Endothelial cell of umbilical vein (primary cell): ENCODE measurements at regions not wholly inside any gene's neighbourhood (a gene's known extent, or its start where the extent isn't known, plus 50 kb on each side); places are given as distances from the start of the nearest gene placed in this dataset.

ENCODE experiments used
- BruUV-seq: library from RNA; stranded (reverse); fragments of 400-500 nt; replicated peaks from 2 replicates; lab custom pipeline; 2021; lab: Mats Ljungman, UMichigan
- CTCF ChIA-PET: fragments of 300-600, 350-600 bp; sonication (Branson Sonifier 250); formaldehyde crosslinking; loops from one replicate; lab custom pipeline; 2021; ENCODE audit warnings: antibody characterized with exemption, inconsistent platforms; lab: Charles Lee
- POLR2A ChIA-PET: fragments of 300-600, 350-600 bp; sonication (Branson Sonifier 250); formaldehyde crosslinking; loops from one replicate; lab custom pipeline; 2021; ENCODE audit warnings: antibody characterized with exemption, inconsistent platforms; lab: Charles Lee
- DNase-seq: peaks from one replicate; pipeline ENCODE4 v3.0.0-alpha.2; 2011; ENCODE audit warnings: low read depth, low spot score
- FAIRE-seq: peaks from 2 replicates; lab custom pipeline; 2011; peaks lifted over from hg19 to GRCh38; lab: Jason Lieb, UNC
- H2AFZ ChIP-seq: 2 replicates; pipeline ENCODE4 v1.6.0; 2012; ENCODE audit warnings: low read depth, low read length, control low read depth, inconsistent platforms
- H3K27ac ChIP-seq: 2 replicates; pipeline ENCODE4 v1.5.1; 2011; ENCODE audit warnings: low read depth, mild to moderate bottlenecking, control low read depth, low read length, moderate library complexity; ENCODE audit not compliant: insufficient read depth
- H3K27me3 ChIP-seq, 2 experiments: 2 replicates each; pipeline versions ENCODE4 v1.6.0 to v1.6.1; 2011; ENCODE audit warnings: low read length in 2 of 2, mixed read lengths in 1 of 2; ENCODE audit not compliant: control insufficient read depth in 2 of 2, insufficient read depth in 2 of 2
- H3K36me3 ChIP-seq, 2 experiments: 2 replicates in 1 of 2; 3 replicates in 1 of 2; pipeline ENCODE4 v1.5.1; 2011; ENCODE audit warnings: low read length in 2 of 2, mild to moderate bottlenecking in 1 of 2, moderate library complexity in 1 of 2; ENCODE audit not compliant: control insufficient read depth in 2 of 2, insufficient read depth in 2 of 2; ENCODE audit errors: extremely low read depth in 1 of 2
- H3K4me1 ChIP-seq: 3 replicates; pipeline ENCODE4 v1.5.1; 2011; ENCODE audit warnings: mild to moderate bottlenecking, low read length; ENCODE audit not compliant: control insufficient read depth, insufficient read depth; ENCODE audit errors: extremely low read depth
- H3K4me2 ChIP-seq: 2 replicates; pipeline ENCODE4 v1.6.1; 2011; ENCODE audit warnings: low read length, control low read depth, mixed read lengths; ENCODE audit not compliant: insufficient read depth
- H3K4me3 ChIP-seq, 3 experiments: fragments of 200-600 bp in 1 of 3; sonication (generic), shearing (Covaris generic) in 1 of 3; replicated peaks in 1 of 3; 2 replicates each; pipeline ENCODE4 v1.5.1; 2011 to 2016; ENCODE audit warnings: control low read depth in 3 of 3, low read length in 3 of 3, mild to moderate bottlenecking in 2 of 3, inconsistent platforms in 1 of 3, low read depth in 1 of 3, moderate library complexity in 1 of 3; ENCODE audit not compliant: insufficient read depth in 1 of 3
- H3K79me2 ChIP-seq: 2 replicates; pipeline ENCODE4 v1.6.0; 2012; ENCODE audit warnings: low read length, inconsistent platforms; ENCODE audit not compliant: control insufficient read depth, insufficient read depth
- H3K9ac ChIP-seq: replicated peaks from 2 replicates; pipeline ENCODE3; 2011; ENCODE audit warnings: low read length, control low read depth; ENCODE audit not compliant: insufficient read depth; ENCODE audit errors: extremely low read depth
- H3K9me1 ChIP-seq: replicated peaks from 3 replicates; pipeline ENCODE4 v1.6.0; 2011; ENCODE audit warnings: mild to moderate bottlenecking, low read length; ENCODE audit not compliant: control insufficient read depth, insufficient read depth; ENCODE audit errors: extremely low read depth
- H3K9me3 ChIP-seq: replicated peaks from 2 replicates; pipeline ENCODE4 v1.5.1; 2012; ENCODE audit warnings: low read length, inconsistent platforms; ENCODE audit not compliant: control insufficient read depth, insufficient read depth
- H4K20me1 ChIP-seq: replicated peaks from 2 replicates; pipeline ENCODE3; 2011; ENCODE audit warnings: mild to moderate bottlenecking, low read length; ENCODE audit not compliant: control insufficient read depth, insufficient read depth; ENCODE audit errors: extremely low read depth
- CTCF ChIP-seq, 2 donors: IDR thresholded peaks; 1 replicate in 1 of 2; 2 replicates in 1 of 2; pipeline ENCODE4 v1.5.1; 2011; ENCODE audit warnings: low read length in 2 of 2, mild to moderate bottlenecking in 2 of 2, moderate library complexity in 2 of 2, control low read depth in 1 of 2, inconsistent platforms in 1 of 2, low read depth in 1 of 2; ENCODE audit not compliant: insufficient read depth in 1 of 2; ENCODE audit errors: extremely low read depth in 1 of 2
- EZH2 ChIP-seq: IDR thresholded peaks from 2 replicates; pipeline ENCODE4 v1.6.1; 2012; ENCODE audit warnings: borderline replicate concordance, low read depth, mild to moderate bottlenecking, moderate library complexity, low read length, inconsistent platforms; ENCODE audit not compliant: severe bottlenecking
- FOS ChIP-seq: IDR thresholded peaks from 2 replicates; pipeline ENCODE4 v1.6.1; 2011; ENCODE audit warnings: mild to moderate bottlenecking, low read length, moderate library complexity, borderline replicate concordance; ENCODE audit not compliant: insufficient read depth
- GATA2 ChIP-seq: IDR thresholded peaks from 2 replicates; pipeline ENCODE4 v1.7.0; 2011; ENCODE audit warnings: low read depth, mild to moderate bottlenecking, moderate library complexity, mixed read lengths, low read length; ENCODE audit not compliant: insufficient read length, insufficient read depth
- JUN ChIP-seq: IDR thresholded peaks from 2 replicates; pipeline ENCODE4 v1.6.1; 2011; ENCODE audit warnings: borderline replicate concordance, low read depth; ENCODE audit not compliant: insufficient read length, insufficient read depth
- MAX ChIP-seq: IDR thresholded peaks from 2 replicates; pipeline ENCODE4 v1.6.1; 2011; ENCODE audit not compliant: insufficient read depth, insufficient read length
- MYC ChIP-seq: IDR thresholded peaks from one replicate; pipeline ENCODE4 v1.6.1; 2011; ENCODE audit warnings: mild to moderate bottlenecking, low read depth, low read length
- POLR2A ChIP-seq: IDR thresholded peaks from 2 replicates; pipeline ENCODE4 v1.6.1; 2012; ENCODE audit warnings: low read depth, mild to moderate bottlenecking, control low read depth, low read length
- POLR2AphosphoS5 ChIP-seq: IDR thresholded peaks from 2 replicates; pipeline ENCODE4 v1.6.1; 2012; ENCODE audit warnings: low read depth, mild to moderate bottlenecking, control low read depth, low read length, moderate library complexity; ENCODE audit not compliant: insufficient read depth
- dilution Hi-C: fragments of 300-500 bp; cut with MboI; formaldehyde crosslinking; loops from one replicate; pipeline ENCODE4 v1.15.0; 2019; ENCODE audit warnings: low sequenced_read_pairs; ENCODE audit not compliant: extremely low pct_ligation_motif_present
- intact Hi-C: fragments of 100-400 bp; cut with micrococcal nuclease; formaldehyde crosslinking; loops from one replicate; pipeline ENCODE4 v1.10.0; 2022

GRCh38 chr5:17730421-17730820 lies 96.2 kb downstream of the TAF11L14 start:
- Histone ChIP-seq H3K27ac (no peak overlapping the region), H2AFZ (no peak overlapping the region), H3K4me1 (no peaks in the 10 kb centered on the region), H3K36me3 (no peaks in the 10 kb centered on the region), H3K9me1 (no peaks in the 10 kb centered on the region), H3K4me2 (no peak overlapping the region), H3K4me3 (no peak overlapping the region), H3K9me3 (no peaks in the 10 kb centered on the region), H3K27me3 (no peaks in the 10 kb centered on the region), H3K9ac (no peak overlapping the region), H4K20me1 (no peaks in the 10 kb centered on the region), H3K79me2 (no peaks in the 10 kb centered on the region)
- TF ChIP-seq CTCF (IDR thresholded peaks at IDR 0.05; ENCODE audit: extremely low read depth in 1 of 2, insufficient read depth in 1 of 2, low read depth in 1 of 2, low read length in 2 of 2) (no peak), POLR2AphosphoS5 (no peak), MYC (no peak), JUN (no peak), POLR2A (no peak), EZH2 (no peak), MAX (no peak), FOS (no peak), GATA2 (no peak)
- FAIRE-seq: no peak
- ChIA-PET CTCF (no interaction called here), POLR2A (no interaction called here)
- BruUV-seq: no TSS peak
- DNase-seq: no peak
- intact Hi-C loops (no loop called here), dilution Hi-C loops (no loop called here)
